Gastroesophageal sphincter (tissue), 3 donors: ENCODE measurements at regions not wholly inside any gene's neighbourhood (a gene's known extent, or its start where the extent isn't known, plus 50 kb on each side); places are given as distances from the start of the nearest gene placed in this dataset.
"Not testable (repeated sequence)": the region's sequence is repeated elsewhere in the genome, so short reads cannot be mapped to it uniquely, and the experiment has no call there.

Experiments
- EP300 ChIP-seq: sonication (generic); formaldehyde crosslinking; IDR thresholded peaks from one replicate; pipeline ENCODE4 v1.6.1; 2017; ENCODE audit warnings: antibody characterized with exemption, mild to moderate bottlenecking
- POLR2A ChIP-seq, 2 donors: fragments of 450-650 bp; IDR thresholded peaks; one replicate each; pipeline ENCODE4 v1.6.1; 2017; ENCODE audit warnings: antibody characterized with exemption in 2 of 2, mild to moderate bottlenecking in 2 of 2, moderate library complexity in 1 of 2
- POLR2AphosphoS5 ChIP-seq: sonication (generic); formaldehyde crosslinking; IDR thresholded peaks from one replicate; pipeline ENCODE4 v1.6.1; 2017; ENCODE audit warnings: antibody characterized with exemption
- TF ChIP-seq, protein P1 (sequence below), 4 experiments: fragments of 200-600 bp in 2 of 4; fragments of 450-650 bp in 2 of 4; sonication (generic) in 1 of 4; IDR thresholded peaks; one replicate each; pipeline ENCODE4 v1.5.1; 2017 to 2019; ENCODE audit warnings: antibody characterized with exemption in 4 of 4, mild to moderate bottlenecking in 2 of 4, moderate library complexity in 2 of 4

GRCh38 chr2:91499431-91500050 is 2808.1 kb downstream of the RPIA start:
- not testable (repeated sequence) for TF ChIP-seq EP300; POLR2A (IDR thresholded peaks at IDR 0.05); POLR2AphosphoS5
- TF ChIP-seq, protein P1, sequence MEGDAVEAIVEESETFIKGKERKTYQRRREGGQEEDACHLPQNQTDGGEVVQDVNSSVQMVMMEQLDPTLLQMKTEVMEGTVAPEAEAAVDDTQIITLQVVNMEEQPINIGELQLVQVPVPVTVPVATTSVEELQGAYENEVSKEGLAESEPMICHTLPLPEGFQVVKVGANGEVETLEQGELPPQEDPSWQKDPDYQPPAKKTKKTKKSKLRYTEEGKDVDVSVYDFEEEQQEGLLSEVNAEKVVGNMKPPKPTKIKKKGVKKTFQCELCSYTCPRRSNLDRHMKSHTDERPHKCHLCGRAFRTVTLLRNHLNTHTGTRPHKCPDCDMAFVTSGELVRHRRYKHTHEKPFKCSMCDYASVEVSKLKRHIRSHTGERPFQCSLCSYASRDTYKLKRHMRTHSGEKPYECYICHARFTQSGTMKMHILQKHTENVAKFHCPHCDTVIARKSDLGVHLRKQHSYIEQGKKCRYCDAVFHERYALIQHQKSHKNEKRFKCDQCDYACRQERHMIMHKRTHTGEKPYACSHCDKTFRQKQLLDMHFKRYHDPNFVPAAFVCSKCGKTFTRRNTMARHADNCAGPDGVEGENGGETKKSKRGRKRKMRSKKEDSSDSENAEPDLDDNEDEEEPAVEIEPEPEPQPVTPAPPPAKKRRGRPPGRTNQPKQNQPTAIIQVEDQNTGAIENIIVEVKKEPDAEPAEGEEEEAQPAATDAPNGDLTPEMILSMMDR (IDR thresholded peaks at IDR 0.05): not testable (repeated sequence)
